A549 (cell line): ENCODE measurements at regions not wholly inside any gene's neighbourhood (a gene's known extent, or its start where the extent isn't known, plus 50 kb on each side); places are given as distances from the start of the nearest gene placed in this dataset.
A peak's percentile ranks its signal among the peaks of the same experiment; 100 is the strongest.

ENCODE experiments used
- ATAC-seq, 2 experiments: fragments of 200-7000 bp in 1 of 2; fragments of >200 bp in 1 of 2; cut with Nextera tagmentation in 1 of 2; cut with Tn5 transposase in 1 of 2; 3 replicates each; pipeline versions ENCODE4 v1.8.0 to v1.9.1; 2018 to 2020; ENCODE audit warnings: mild to moderate bottlenecking in 1 of 2, moderate library complexity in 1 of 2
- CTCF ChIA-PET: fragments of 300-600 bp; sonication (Branson Sonifier 250); formaldehyde crosslinking; extraction: SDS; loops from one replicate; lab custom pipeline; 2021; ENCODE audit warnings: antibody characterized with exemption, inconsistent platforms; lab: Yijun Ruan, JAX
- POLR2A ChIA-PET: fragments of 350-600 bp; formaldehyde crosslinking; extraction: SDS; loops from one replicate; lab custom pipeline; 2021; ENCODE audit warnings: antibody characterized with exemption, inconsistent platforms; lab: Yijun Ruan, JAX
- DNase-seq, 2 experiments: peaks; one replicate each; pipeline versions ENCODE4 v3.0.0 to v3.0.0-alpha.2; 2011 to 2016; ENCODE audit warnings: low read depth in 1 of 2, low spot score in 1 of 2
- FAIRE-seq: peaks from 2 replicates; lab custom pipeline; 2011; peaks lifted over from hg19 to GRCh38; lab: Jason Lieb, UNC
- H3K27ac ChIP-seq, 2 experiments: fragments of >200 bp; sonication (Bioruptor Twin); formaldehyde crosslinking; 3 replicates each; pipeline ENCODE4 v1.5.1; 2016 to 2017
- H3K4me1 ChIP-seq: fragments of >200 bp; sonication (Bioruptor Twin); formaldehyde crosslinking; 3 replicates; pipeline ENCODE4 v1.6.1; 2016
- H3K4me2 ChIP-seq: fragments of >200 bp; sonication (Bioruptor Twin); formaldehyde crosslinking; 3 replicates; pipeline ENCODE4 v1.6.1; 2016
- H3K4me3 ChIP-seq: fragments of >200 bp; sonication (Bioruptor Twin); formaldehyde crosslinking; 3 replicates; pipeline ENCODE4 v1.5.1; 2016
- H3K9me3 ChIP-seq: fragments of >200 bp; sonication (Bioruptor Twin); formaldehyde crosslinking; 3 replicates; pipeline ENCODE4 v1.6.1; 2016
- BCL3 ChIP-seq: fragments of >200 bp; sonication (Bioruptor Twin); formaldehyde crosslinking; IDR thresholded peaks from 3 replicates; pipeline ENCODE4 v1.6.1; 2016
- CEBPB ChIP-seq, 2 experiments: fragments of >200 bp in 1 of 2; sonication (Bioruptor Twin) in 1 of 2; formaldehyde crosslinking in 1 of 2; IDR thresholded peaks; 2 replicates each; pipeline ENCODE4 v1.6.1; 2012 to 2016
- FOSL2 ChIP-seq, 2 experiments: fragments of 450-650 bp in 1 of 2; fragments of >200 bp in 1 of 2; sonication (Bioruptor Twin) in 1 of 2; formaldehyde crosslinking; IDR thresholded peaks; 2 replicates each; pipeline versions ENCODE4 v1.5.0 to v1.6.1; 2016 to 2020; ENCODE audit warnings: mild to moderate bottlenecking in 1 of 2, moderate library complexity in 1 of 2
- HDAC2 ChIP-seq: fragments of 200-600 bp; sonication (generic); IDR thresholded peaks from 2 replicates; pipeline ENCODE4 v1.6.1; 2016
- JUNB ChIP-seq: fragments of >200 bp; sonication (Bioruptor Twin); formaldehyde crosslinking; IDR thresholded peaks from 2 replicates; pipeline ENCODE4 v1.6.1; 2016
- MAX ChIP-seq: IDR thresholded peaks from 2 replicates; pipeline ENCODE4 v1.6.1; 2012
- NPAS2 ChIP-seq: fragments of 250-450 bp; sonication (Bioruptor Pico); IDR thresholded peaks from 2 replicates; pipeline ENCODE4 v1.8.0; 2022; ENCODE audit warnings: mild to moderate bottlenecking, moderate library complexity, borderline replicate concordance
- NR3C1 ChIP-seq: fragments of >200 bp; sonication (Bioruptor Twin); formaldehyde crosslinking; IDR thresholded peaks from 3 replicates; pipeline ENCODE4 v1.6.1; 2017
- PHF8 ChIP-seq: fragments of 200-600 bp; sonication (generic); IDR thresholded peaks from 2 replicates; pipeline ENCODE4 v1.6.1; 2016; ENCODE audit warnings: low read depth, mild to moderate bottlenecking, antibody characterized with exemption, moderate library complexity, borderline replicate concordance
- ZNF302 ChIP-seq: fragments of 250-450 bp; sonication (Bioruptor Pico); IDR thresholded peaks from 2 replicates; pipeline ENCODE4 v1.9.0; 2021; ENCODE audit warnings: inconsistent platforms, mild to moderate bottlenecking, moderate library complexity
- WGBS: methylation state at CpG from one replicate; pipeline ENCODE4 v1.1.6; 2017; ENCODE audit errors: missing lambda C conversion rate; 5-methylcytosine and 5-hydroxymethylcytosine counted together
- TF ChIP-seq, protein P1 (sequence below): fragments of 200-600 bp; sonication (generic); IDR thresholded peaks from 2 replicates; pipeline ENCODE4 v1.6.1; 2016; ENCODE audit warnings: antibody characterized with exemption, mild to moderate bottlenecking, moderate library complexity

DNA sequence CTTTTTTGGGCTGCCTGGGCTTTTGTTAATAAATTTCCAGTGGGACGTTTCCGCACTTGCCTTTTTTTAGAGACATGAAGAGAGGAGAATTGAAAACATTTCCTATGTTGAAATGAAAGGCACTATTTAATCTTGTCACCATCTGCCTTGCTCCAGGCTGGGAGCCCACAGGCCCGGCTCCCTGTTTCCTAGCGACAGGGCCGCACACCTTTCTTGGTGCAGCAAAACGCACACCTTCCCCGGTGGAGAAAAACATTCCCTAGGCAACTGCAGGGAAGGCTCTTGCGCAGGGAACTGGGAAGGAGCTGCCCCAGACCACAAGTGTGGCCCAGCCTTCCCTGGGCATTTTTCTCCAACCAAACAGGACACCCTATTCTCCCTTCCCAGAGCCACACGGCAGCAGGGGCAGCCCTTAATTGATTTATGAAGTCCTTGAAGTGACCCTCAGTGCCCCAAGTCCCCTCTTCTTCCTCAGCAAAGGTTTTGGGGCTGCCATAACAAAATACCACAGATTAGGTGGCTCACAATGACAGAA is 79.3 kb upstream of the KCNK12 start (continued):
- TF ChIP-seq, protein P1, sequence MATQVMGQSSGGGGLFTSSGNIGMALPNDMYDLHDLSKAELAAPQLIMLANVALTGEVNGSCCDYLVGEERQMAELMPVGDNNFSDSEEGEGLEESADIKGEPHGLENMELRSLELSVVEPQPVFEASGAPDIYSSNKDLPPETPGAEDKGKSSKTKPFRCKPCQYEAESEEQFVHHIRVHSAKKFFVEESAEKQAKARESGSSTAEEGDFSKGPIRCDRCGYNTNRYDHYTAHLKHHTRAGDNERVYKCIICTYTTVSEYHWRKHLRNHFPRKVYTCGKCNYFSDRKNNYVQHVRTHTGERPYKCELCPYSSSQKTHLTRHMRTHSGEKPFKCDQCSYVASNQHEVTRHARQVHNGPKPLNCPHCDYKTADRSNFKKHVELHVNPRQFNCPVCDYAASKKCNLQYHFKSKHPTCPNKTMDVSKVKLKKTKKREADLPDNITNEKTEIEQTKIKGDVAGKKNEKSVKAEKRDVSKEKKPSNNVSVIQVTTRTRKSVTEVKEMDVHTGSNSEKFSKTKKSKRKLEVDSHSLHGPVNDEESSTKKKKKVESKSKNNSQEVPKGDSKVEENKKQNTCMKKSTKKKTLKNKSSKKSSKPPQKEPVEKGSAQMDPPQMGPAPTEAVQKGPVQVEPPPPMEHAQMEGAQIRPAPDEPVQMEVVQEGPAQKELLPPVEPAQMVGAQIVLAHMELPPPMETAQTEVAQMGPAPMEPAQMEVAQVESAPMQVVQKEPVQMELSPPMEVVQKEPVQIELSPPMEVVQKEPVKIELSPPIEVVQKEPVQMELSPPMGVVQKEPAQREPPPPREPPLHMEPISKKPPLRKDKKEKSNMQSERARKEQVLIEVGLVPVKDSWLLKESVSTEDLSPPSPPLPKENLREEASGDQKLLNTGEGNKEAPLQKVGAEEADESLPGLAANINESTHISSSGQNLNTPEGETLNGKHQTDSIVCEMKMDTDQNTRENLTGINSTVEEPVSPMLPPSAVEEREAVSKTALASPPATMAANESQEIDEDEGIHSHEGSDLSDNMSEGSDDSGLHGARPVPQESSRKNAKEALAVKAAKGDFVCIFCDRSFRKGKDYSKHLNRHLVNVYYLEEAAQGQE, result no peak

GRCh38 chr2:47645246-47645645 is 74.5 kb upstream of the KCNK12 start:
- no peak overlapping the region for H3K4me2 ChIP-seq
- CTCF ChIA-PET, result no interaction called here
- no peaks in the 10 kb centered on the region for H3K9me3 ChIP-seq
- DNase-seq (no peak), FAIRE-seq (no peak), ATAC-seq (no peak)
- 0 out of 3 replicates have a peak, but pooled peaks cover 4% of the 10 kb centered on the region for H3K4me1 ChIP-seq
- no peak overlapping the region for H3K4me3 ChIP-seq
- H3K27ac ChIP-seq, result no peak overlapping the region
- POLR2A ChIA-PET, result no interaction called here
- no peak for TF ChIP-seq BCL3
- no peak for TF ChIP-seq HDAC2
- no peak for TF ChIP-seq PHF8
- TF ChIP-seq MAX, result no peak
- no peak for TF ChIP-seq ZNF302 (CRISPR knock-in tag)
- WGBS, result 9% methylated on average over 1 of the region's 1 CpG

- DNase-seq (no peak), FAIRE-seq (no peak), ATAC-seq (no peak)
- H3K9me3 ChIP-seq, result no peaks in the 10 kb centered on the region
- POLR2A ChIA-PET, result no interaction called here
- no peak overlapping the region for H3K4me2 ChIP-seq
- no peak overlapping the region for H3K4me3 ChIP-seq
- WGBS, result 53% methylated on average over 4 of the region's 4 CpGs
- H3K27ac ChIP-seq, result no peak overlapping the region
- no peak for TF ChIP-seq JUNB
- TF ChIP-seq ZNF302 (CRISPR knock-in tag), result no peak
- no peak for TF ChIP-seq BCL3
- CTCF ChIA-PET, result interaction anchor here (0.6 kb wide), 1 partner anchor 88 kb away, joined by 3 read pairs; no protein-coding TSS in a partner anchor
- 0 out of 3 replicates have a peak, but pooled peaks cover 6% of the 10 kb centered on the region for H3K4me1 ChIP-seq
Measured at GRCh38 chr2:47644351-47644750, 73.6 kb upstream of the KCNK12 start.

DNA sequence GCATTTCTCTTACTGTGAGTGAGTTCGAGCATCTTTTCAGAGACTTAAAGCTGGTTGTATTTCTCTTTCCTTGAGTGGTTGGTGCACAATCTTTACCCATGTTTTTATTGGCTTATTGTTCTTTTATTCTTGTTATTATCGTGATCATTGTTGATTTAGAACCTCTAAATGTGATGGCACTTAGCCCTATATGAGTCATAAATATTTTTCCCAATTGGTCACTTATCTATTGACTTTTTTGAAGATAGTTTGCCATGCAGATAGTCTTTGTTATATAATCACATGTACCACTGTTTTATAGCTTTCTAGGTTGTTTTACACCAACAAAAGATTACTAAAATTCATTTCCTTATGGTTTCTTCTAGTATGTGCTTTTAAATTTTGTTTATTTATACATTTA is 70.6 kb upstream of the KCNK12 start:
- 17% methylated on average over 2 of the region's 2 CpGs for WGBS
- FAIRE-seq (no peak), DNase-seq (no peak)

DNA sequence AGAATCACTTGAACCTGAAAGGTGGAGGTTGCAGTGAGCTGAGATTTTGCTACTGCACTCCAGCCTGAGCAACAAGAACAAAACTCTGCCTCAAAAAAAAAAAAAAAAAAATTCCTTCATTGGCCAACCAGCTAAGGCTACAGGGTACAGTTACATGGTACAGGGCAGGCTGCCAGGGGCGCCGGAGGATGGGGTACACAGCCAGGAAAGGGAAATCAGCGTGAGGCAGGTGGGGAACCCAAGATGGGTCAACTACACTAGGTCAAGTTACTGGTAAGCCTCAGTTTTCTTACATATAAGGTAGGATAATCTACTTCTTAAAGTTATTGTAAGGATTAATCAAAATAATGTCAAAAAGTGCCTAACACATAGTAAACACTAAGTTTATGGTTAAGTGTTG is 69.6 kb upstream of the KCNK12 start:
- Histone ChIP-seq H3K27ac (no peak overlapping the region), H3K4me1 (0 out of 3 replicates have a peak, but pooled peaks cover 9% of the 10 kb centered on the region), H3K4me2 (no peak overlapping the region), H3K4me3 (no peak overlapping the region), H3K9me3 (peaks cover 5% of the 10 kb centered on the region)
- TF ChIP-seq NPAS2 (CRISPR knock-in tag), result no peak
- TF ChIP-seq NR3C1, result no peak
- no peak for TF ChIP-seq CEBPB (IDR thresholded peaks at IDR 0.05)
- no peak for DNase-seq
- ChIA-PET POLR2A (no interaction called here), CTCF (interaction anchor here (1.4 kb wide), 2 partner anchors 15 to 127 kb away, joined by 3 read pairs; no protein-coding TSS in a partner anchor)
- 67% methylated on average over 3 of the region's 3 CpGs for WGBS
- ATAC-seq, result no peak
- FAIRE-seq, result no peak

More for the DNA sequence above, 70.6 kb upstream of the KCNK12 start:
- CTCF ChIA-PET, result interaction anchor here (1.4 kb wide), 1 partner anchor 14 kb away, joined by 3 read pairs; no protein-coding TSS in a partner anchor
- POLR2A ChIA-PET, result no interaction called here
- Histone ChIP-seq H3K4me1 (0 out of 3 replicates have a peak, but pooled peaks cover 9% of the 10 kb centered on the region), H3K4me3 (no peak overlapping the region), H3K4me2 (no peak overlapping the region), H3K27ac (no peak overlapping the region), H3K9me3 (peaks cover 5% of the 10 kb centered on the region)
- no peak for ATAC-seq
- no peak for TF ChIP-seq JUNB
- no peak for TF ChIP-seq FOSL2 (IDR thresholded peaks at IDR 0.05)
- TF ChIP-seq FOSL2 (CRISPR knock-in tag; IDR thresholded peaks at IDR 0.05), result peak; percentile 52
